SK-N-SH (cell line): ENCODE measurements at regions not wholly inside any gene's neighbourhood (a gene's known extent, or its start where the extent isn't known, plus 50 kb on each side); places are given as distances from the start of the nearest gene placed in this dataset.

ENCODE experiments used
- CTCF ChIA-PET: fragments of 300-600, 350-600 bp; formaldehyde crosslinking; extraction: SDS; loops from one replicate; lab custom pipeline; 2021; lab: Yijun Ruan, JAX
- POLR2A ChIA-PET: fragments of 350-600 bp; sonication (Branson Sonifier 250); formaldehyde crosslinking; extraction: SDS; loops from one replicate; lab custom pipeline; 2020; ENCODE audit warnings: antibody characterized with exemption, inconsistent platforms; lab: Yijun Ruan, JAX
- DNase-seq: peaks from one replicate; pipeline ENCODE4 v3.0.0; 2012
- H2AFZ ChIP-seq: fragments of 200-600 bp; sonication (generic); 2 replicates; pipeline ENCODE4 v1.8.1; 2016; ENCODE audit warnings: antibody characterized with exemption, mild to moderate bottlenecking, low read depth
- H3F3A ChIP-seq: fragments of 200-600 bp; sonication (generic); replicated peaks from 2 replicates; pipeline ENCODE3; 2016; ENCODE audit warnings: antibody characterized with exemption, mild to moderate bottlenecking; ENCODE audit not compliant: insufficient read depth
- H3K27ac ChIP-seq, 2 experiments: fragments of 200-500 bp in 1 of 2; fragments of 200-600 bp in 1 of 2; sonication (Bioruptor generic) in 1 of 2; sonication (generic), shearing (Covaris generic) in 1 of 2; 2 replicates each; pipeline versions ENCODE4 v1.5.1 to v1.6.1; 2014 to 2016; ENCODE audit warnings: low read depth in 2 of 2, inconsistent platforms in 1 of 2, low read length in 1 of 2, mild to moderate bottlenecking in 1 of 2, mixed read lengths in 1 of 2
- H3K27me3 ChIP-seq: fragments of 200-600 bp; sonication (generic), shearing (Covaris generic); 2 replicates; pipeline ENCODE4 v1.6.1; 2016; ENCODE audit warnings: mixed run types; ENCODE audit not compliant: insufficient read depth
- H3K36me3 ChIP-seq, 2 experiments: fragments of 200-500 bp in 1 of 2; fragments of 200-600 bp in 1 of 2; sonication (Bioruptor generic) in 1 of 2; sonication (generic) in 1 of 2; replicated peaks in 1 of 2; 2 replicates each; pipeline versions ENCODE3 to v1.5.1; 2014 to 2016; ENCODE audit warnings: low read length in 1 of 2, mild to moderate bottlenecking in 1 of 2; ENCODE audit not compliant: insufficient read depth in 2 of 2, control insufficient read depth in 1 of 2
- H3K4me1 ChIP-seq, 2 experiments: fragments of 200-500 bp in 1 of 2; fragments of 200-600 bp in 1 of 2; sonication (Bioruptor generic) in 1 of 2; sonication (generic), shearing (Covaris generic) in 1 of 2; 2 replicates each; pipeline versions ENCODE4 v1.5.1 to v1.6.1; 2014 to 2016; ENCODE audit warnings: low read depth in 1 of 2, low read length in 1 of 2, mixed run types in 1 of 2; ENCODE audit not compliant: insufficient read depth in 2 of 2, control insufficient read depth in 1 of 2
- H3K4me2 ChIP-seq: fragments of 200-600 bp; sonication (generic), shearing (Covaris generic); 2 replicates; pipeline ENCODE4 v1.6.1; 2017; ENCODE audit warnings: mixed run types
- H3K4me3 ChIP-seq, 2 experiments: fragments of 200-500 bp in 1 of 2; fragments of 200-600 bp in 1 of 2; sonication (Bioruptor generic) in 1 of 2; sonication (generic), shearing (Covaris generic) in 1 of 2; 2 replicates each; pipeline versions ENCODE4 v1.5.1 to v1.8.1; 2014 to 2016; ENCODE audit warnings: low read depth in 2 of 2, inconsistent platforms in 1 of 2, low read length in 1 of 2, mild to moderate bottlenecking in 1 of 2, mixed read lengths in 1 of 2, moderate library complexity in 1 of 2
- H3K79me2 ChIP-seq: fragments of 200-600 bp; sonication (generic); 2 replicates; pipeline ENCODE4 v1.8.1; 2017; ENCODE audit warnings: mild to moderate bottlenecking; ENCODE audit not compliant: insufficient read depth
- H3K9ac ChIP-seq: fragments of 200-600 bp; sonication (generic); 2 replicates; pipeline ENCODE4 v1.6.1; 2017; ENCODE audit warnings: mixed run types
- H3K9me2 ChIP-seq: fragments of 200-600 bp; sonication (generic); 2 replicates; pipeline ENCODE4 v1.6.1; 2017; ENCODE audit warnings: mixed run types
- H3K9me3 ChIP-seq: fragments of 200-600 bp; sonication (generic); 2 replicates; pipeline ENCODE4 v1.6.1; 2017; ENCODE audit warnings: mixed run types, mild to moderate bottlenecking, moderate library complexity
- H4K20me1 ChIP-seq: fragments of 200-600 bp; sonication (generic); 2 replicates; pipeline ENCODE4 v1.6.1; 2017; ENCODE audit warnings: mild to moderate bottlenecking, mixed run types; ENCODE audit not compliant: insufficient read depth
- CHD2 ChIP-seq: fragments of 150-350 bp; IDR thresholded peaks from 2 replicates; pipeline ENCODE4 v1.6.1; 2018; ENCODE audit warnings: low read length; ENCODE audit not compliant: partially characterized antibody
- CTCF ChIP-seq: fragments of 200-600 bp; sonication (generic); IDR thresholded peaks from 2 replicates; pipeline ENCODE4 v1.6.1; 2017; ENCODE audit warnings: antibody characterized with exemption, mild to moderate bottlenecking, moderate library complexity
- JUND ChIP-seq: IDR thresholded peaks from 2 replicates; pipeline ENCODE4 v1.4.0; 2012
- RAD21 ChIP-seq: IDR thresholded peaks from 2 replicates; pipeline ENCODE4 v1.6.1; 2012; ENCODE audit warnings: mild to moderate bottlenecking, low read length
- REST ChIP-seq: IDR thresholded peaks from 2 replicates; pipeline ENCODE4 v1.6.1; 2012; ENCODE audit warnings: mild to moderate bottlenecking, low read depth, low read length, moderate library complexity
- RXRA ChIP-seq: IDR thresholded peaks from 2 replicates; pipeline ENCODE4 v1.4.0; 2012; ENCODE audit warnings: low read depth, mild to moderate bottlenecking, borderline replicate concordance
- TCF12 ChIP-seq: IDR thresholded peaks from 2 replicates; pipeline ENCODE4 v1.4.0; 2012
- YY1 ChIP-seq: IDR thresholded peaks from 2 replicates; pipeline ENCODE4 v1.4.0; 2012; ENCODE audit warnings: low read depth, mild to moderate bottlenecking
- ZBTB33 ChIP-seq: IDR thresholded peaks from 2 replicates; pipeline ENCODE4 v1.4.0; 2012; ENCODE audit warnings: low read depth, borderline replicate concordance
- WGBS: methylation state at CpG from one replicate; pipeline ENCODE4 v1.1.6; 2017; ENCODE audit warnings: low lambda C conversion rate; 5-methylcytosine and 5-hydroxymethylcytosine counted together

- H3K27ac ChIP-seq = no peak overlapping the region
- H3K4me3 ChIP-seq = no peak overlapping the region
- H3K79me2 ChIP-seq = no peaks in the 10 kb centered on the region
- H2AFZ ChIP-seq = no peak overlapping the region
- POLR2A ChIA-PET = no interaction called here
- 41% methylated on average over 7 of the region's 7 CpGs for WGBS
- no peak for TF ChIP-seq RXRA
- no peak for TF ChIP-seq REST
- no peak for TF ChIP-seq ZBTB33
- TF ChIP-seq CTCF = no peak
- TF ChIP-seq, all 33 proteins: peak for 0
- no peaks in the 10 kb centered on the region for H4K20me1 ChIP-seq
- no peaks in the 10 kb centered on the region for H3F3A ChIP-seq
- H3K36me3 ChIP-seq = no peaks in the 10 kb centered on the region
- DNase-seq = no peak
- no peaks in the 10 kb centered on the region for H3K27me3 ChIP-seq
- no peak overlapping the region for H3K4me2 ChIP-seq
- CTCF ChIA-PET = no interaction called here
- H3K9ac ChIP-seq = no peak overlapping the region
- peaks cover 0 to 6% of the 10 kb centered on the region in 2 experiments; a peak in 1 of 4 replicates for H3K4me1 ChIP-seq
- H3K9me2 ChIP-seq = no peaks in the 10 kb centered on the region
- H3K9me3 ChIP-seq = no peaks in the 10 kb centered on the region
Measured at GRCh38 chr10:1858547-1858946, 121.2 kb upstream of the ADARB2 start.

GRCh38 chr10:1858048-1858447, 120.7 kb upstream of the ADARB2 start:
- POLR2A ChIA-PET = no interaction called here
- Histone ChIP-seq H3K79me2 (no peaks in the 10 kb centered on the region), H3K27me3 (no peaks in the 10 kb centered on the region), H3K36me3 (no peaks in the 10 kb centered on the region), H3K9me3 (no peaks in the 10 kb centered on the region), H3K9ac (no peak overlapping the region), H2AFZ (no peak overlapping the region), H3K9me2 (no peaks in the 10 kb centered on the region), H3K27ac (no peak overlapping the region), H4K20me1 (no peaks in the 10 kb centered on the region), H3K4me1 (peaks cover 0 to 6% of the 10 kb centered on the region in 2 experiments; a peak in 1 of 4 replicates), H3F3A (no peaks in the 10 kb centered on the region), H3K4me3 (no peak overlapping the region), H3K4me2 (no peak overlapping the region)
- no peak for DNase-seq
- WGBS = 32% methylated on average over 8 of the region's 8 CpGs
- CTCF ChIA-PET = no interaction called here
- no peak for TF ChIP-seq RAD21
- no peak for TF ChIP-seq CHD2
- no peak for TF ChIP-seq YY1
- no peak for TF ChIP-seq TCF12
- TF ChIP-seq JUND = no peak
